ENCODE measurements at regions not wholly inside any gene's neighbourhood (a gene's known extent, or its start where the extent isn't known, plus 50 kb on each side); places are given as distances from the start of the nearest gene placed in this dataset.

DNA sequence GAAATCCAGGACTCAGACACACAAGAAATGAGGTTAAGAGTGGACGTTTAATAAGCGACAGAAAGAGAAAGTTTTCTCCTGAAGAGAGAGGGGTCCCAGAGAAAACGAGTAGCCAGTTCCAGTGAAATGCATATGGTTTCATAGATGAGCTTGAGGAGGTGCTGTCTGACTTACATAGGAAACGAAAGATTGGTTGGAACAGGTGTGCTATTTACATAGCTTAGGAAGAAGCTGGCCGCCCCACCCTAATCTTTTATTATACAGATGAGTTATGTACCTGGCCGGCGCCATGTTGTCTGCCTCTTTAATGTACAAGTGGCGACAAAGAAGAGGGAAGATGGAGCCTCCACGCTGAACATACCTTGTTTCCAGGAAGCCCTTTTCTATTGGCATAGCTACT lies 223.0 kb downstream of the SLC6A15 start:
- DNase-seq (ENCODE audit: low read depth in 1 of 2, low spot score in 1 of 2) = no peak

DNA sequence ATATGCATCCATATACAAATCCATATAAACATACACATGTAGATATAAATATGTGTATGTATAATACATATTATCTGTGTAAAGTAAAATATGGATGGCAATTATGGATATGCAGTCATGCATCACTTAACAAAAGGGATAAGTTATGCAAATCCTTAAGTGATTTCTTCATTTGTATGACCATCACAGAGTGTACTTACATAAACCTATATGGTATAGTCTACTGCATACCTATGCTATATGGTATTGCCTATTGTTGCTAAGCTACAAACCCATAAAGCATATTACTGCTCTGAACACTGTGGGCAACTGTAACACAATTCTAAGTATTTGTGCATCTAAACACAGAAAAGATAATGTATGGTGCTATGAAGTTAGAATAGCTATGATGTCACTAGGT lies 227.2 kb downstream of the SLC6A15 start:
- DNase-seq (ENCODE audit: low read depth in 1 of 2, low spot score in 1 of 2) = no peak

GRCh38 chr12:84676787-84677186 lies 235.8 kb downstream of the SLC6A15 start:
- no peak for DNase-seq (ENCODE audit: low read depth in 1 of 2, low spot score in 1 of 2)

DNA sequence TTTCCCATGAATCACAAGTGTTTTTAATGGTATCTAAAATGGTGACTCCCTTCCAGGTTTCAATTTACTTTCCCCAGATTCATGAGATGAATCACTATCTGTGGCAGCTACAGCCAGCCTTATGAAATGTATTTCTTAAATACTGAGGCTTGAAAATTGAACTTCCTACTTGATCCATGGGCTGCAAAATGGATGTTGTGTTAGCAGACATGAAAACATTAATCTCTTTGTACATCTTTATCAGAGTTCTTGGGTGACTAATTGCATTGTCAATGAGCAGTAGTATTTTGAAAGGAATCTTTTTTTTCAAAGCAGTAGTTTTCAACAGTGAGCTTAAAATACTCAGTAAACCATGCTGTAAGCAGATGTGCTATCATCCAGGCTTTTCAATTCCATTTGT lies 250.8 kb downstream of the SLC6A15 start:
- no peak for DNase-seq (ENCODE audit: low read depth in 1 of 2, low spot score in 1 of 2)

DNA sequence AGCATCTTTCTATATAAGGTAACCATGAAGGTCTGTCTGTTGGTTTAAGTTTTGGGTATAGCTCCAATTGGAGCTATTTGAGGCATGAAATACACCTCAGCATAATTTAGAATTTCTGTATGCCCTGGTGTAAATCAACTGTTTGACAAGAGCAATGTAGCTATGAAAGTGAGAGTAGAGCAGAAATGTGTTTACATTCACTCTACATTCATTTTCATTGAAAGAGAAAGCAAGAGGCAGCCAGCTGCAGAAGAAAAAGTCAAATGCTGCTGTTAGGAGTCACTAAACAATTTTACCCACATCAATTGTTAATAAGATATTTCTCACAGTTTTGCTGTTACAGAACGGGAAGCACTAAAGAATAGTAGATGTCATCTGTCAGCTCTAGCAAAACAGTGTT lies 252.5 kb downstream of the SLC6A15 start:
- DNase-seq (ENCODE audit: low read depth in 1 of 2, low spot score in 1 of 2) = no peak

- no peak for DNase-seq (ENCODE audit: low read depth in 1 of 2, low spot score in 1 of 2)
Measured at GRCh38 chr12:84658877-84659276, 253.7 kb downstream of the SLC6A15 start.

- DNase-seq (ENCODE audit: low read depth in 1 of 2, low spot score in 1 of 2) = no peak
Measured at GRCh38 chr12:84656705-84657104, 255.9 kb downstream of the SLC6A15 start.

DNA sequence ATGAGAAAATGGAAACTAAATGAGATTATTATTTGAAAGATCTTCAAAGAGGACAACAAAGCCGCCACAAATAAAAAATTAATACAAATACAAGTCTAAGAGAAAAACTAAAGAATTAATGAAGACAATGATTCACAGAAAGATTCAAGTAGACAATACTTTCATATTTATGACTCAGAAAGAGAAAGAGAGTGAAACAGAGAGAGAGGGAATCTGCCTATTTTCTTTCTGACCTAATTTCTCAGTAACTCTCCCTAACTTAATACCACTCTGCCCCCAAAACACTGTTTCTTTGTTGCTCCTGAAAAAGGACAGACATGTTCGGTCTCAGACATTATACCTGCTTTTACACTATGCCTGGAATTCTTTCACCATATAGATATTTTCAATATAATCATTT lies 259.1 kb downstream of the SLC6A15 start:
- no peak for DNase-seq (ENCODE audit: low read depth in 1 of 2, low spot score in 1 of 2)

GRCh38 chr12:84648425-84648824 lies 264.2 kb downstream of the SLC6A15 start:
- no peak for DNase-seq (ENCODE audit: low read depth in 1 of 2, low spot score in 1 of 2)

GRCh38 chr12:84644908-84645307 lies 267.7 kb downstream of the SLC6A15 start:
- DNase-seq (ENCODE audit: low read depth in 1 of 2, low spot score in 1 of 2) = no peak

- no peak for DNase-seq (ENCODE audit: low read depth in 1 of 2, low spot score in 1 of 2)
Measured at GRCh38 chr12:84643993-84644392, 268.6 kb downstream of the SLC6A15 start.

DNA sequence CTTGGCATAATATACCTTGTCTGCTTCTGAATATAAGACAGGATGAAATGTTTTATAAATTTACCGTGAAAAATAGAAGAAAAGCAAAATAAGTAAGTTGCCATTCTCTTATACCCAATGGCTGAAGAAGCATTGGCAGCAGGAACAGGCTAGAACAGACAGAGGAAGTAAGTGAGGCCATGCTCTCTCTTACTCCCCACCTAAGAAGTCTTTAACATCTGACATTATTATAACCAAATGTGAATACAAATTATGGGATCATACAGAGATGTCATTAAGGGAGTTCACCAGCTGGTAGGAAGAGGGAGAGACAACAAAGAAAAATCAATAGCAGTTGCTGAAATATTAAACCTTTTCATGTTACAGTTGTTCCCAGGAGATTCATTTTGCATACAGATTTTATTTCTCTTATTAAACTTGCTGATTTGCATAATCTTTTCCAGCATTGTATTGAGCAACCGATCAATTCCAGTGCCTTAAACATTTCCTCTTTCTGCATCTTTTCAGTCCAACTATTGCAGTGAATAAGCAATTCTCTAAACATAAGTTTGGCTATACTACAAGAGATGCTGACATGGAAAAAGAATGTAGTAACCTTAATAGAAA lies 270.6 kb downstream of the SLC6A15 start:
- DNase-seq (ENCODE audit: low read depth in 1 of 2, low spot score in 1 of 2) = no peak

GRCh38 chr12:84638811-84639368 lies 273.7 kb downstream of the SLC6A15 start:
- no peak for DNase-seq (ENCODE audit: low read depth in 1 of 2, low spot score in 1 of 2)

GRCh38 chr12:84637926-84638325 lies 274.7 kb downstream of the SLC6A15 start:
- no peak for DNase-seq (ENCODE audit: low read depth in 1 of 2, low spot score in 1 of 2)

DNA sequence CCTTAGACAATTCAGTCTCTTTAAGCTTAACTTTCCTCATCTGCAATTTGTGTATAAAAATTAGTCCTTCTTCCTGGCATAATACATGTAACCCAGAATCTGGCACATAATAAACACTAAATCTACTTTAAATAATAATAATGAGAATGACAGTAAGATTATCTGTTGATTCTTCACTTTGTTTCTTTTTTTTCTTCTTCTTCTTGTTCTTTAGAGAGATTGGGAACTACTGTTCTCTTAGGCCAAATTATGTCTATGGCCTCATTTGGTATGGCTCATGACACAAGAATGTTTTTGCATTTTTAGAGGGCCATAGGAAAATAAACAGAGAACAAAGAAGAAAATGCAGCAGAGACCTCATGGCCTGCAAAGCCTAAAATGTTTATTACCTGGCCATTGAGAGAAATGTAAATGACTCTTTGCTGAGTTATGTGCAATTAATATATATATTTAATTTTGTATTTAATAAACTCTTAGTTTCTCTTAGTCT lies 275.8 kb downstream of the SLC6A15 start:
- no peak for DNase-seq (ENCODE audit: low read depth in 1 of 2, low spot score in 1 of 2)

DNA sequence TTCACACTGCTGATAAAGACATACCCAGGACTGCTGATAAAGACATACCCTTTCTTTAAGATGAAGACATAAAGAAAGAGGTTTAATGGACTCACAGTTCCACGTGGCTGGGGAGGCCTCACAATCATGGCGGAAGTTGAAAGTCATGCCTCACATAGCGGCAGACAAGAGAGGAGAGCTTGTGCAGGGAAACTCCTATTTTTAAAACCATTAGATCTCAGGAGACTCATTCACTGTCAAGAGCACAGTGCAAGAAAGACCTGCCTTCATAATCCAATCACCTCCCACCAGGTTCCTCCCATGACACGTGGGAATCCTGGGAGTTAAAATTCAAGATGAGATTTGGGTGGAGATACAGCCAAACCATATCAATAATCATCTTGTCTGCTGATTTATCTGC lies 278.1 kb downstream of the SLC6A15 start:
- no peak for DNase-seq (ENCODE audit: low read depth in 1 of 2, low spot score in 1 of 2)

GRCh38 chr12:84632556-84632955 lies 280.0 kb downstream of the SLC6A15 start:
- no peak for DNase-seq (ENCODE audit: low read depth in 1 of 2, low spot score in 1 of 2)

DNA sequence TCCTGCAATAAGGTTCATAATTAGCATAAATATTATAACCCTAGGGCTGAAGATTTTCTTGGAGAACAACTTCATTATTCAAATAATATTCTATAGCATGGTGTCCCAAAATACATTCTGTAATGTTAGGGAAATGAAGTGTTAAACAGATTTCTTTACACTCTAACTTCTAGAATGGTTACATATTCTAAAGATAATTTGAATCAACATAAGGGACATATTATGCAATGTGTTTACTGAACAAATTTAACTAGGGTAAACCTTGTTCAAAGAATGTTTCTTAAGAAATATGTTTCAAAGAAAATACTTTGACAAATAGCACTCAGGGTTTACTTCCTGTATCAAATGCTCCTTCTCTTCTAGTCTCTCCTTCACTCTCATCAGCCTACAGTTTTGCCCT lies 281.6 kb downstream of the SLC6A15 start:
- no peak for DNase-seq (ENCODE audit: low read depth in 1 of 2, low spot score in 1 of 2)

- no peak for DNase-seq (ENCODE audit: low read depth in 1 of 2, low spot score in 1 of 2)
Measured at GRCh38 chr12:84627593-84627992, 285.0 kb downstream of the SLC6A15 start.

DNA sequence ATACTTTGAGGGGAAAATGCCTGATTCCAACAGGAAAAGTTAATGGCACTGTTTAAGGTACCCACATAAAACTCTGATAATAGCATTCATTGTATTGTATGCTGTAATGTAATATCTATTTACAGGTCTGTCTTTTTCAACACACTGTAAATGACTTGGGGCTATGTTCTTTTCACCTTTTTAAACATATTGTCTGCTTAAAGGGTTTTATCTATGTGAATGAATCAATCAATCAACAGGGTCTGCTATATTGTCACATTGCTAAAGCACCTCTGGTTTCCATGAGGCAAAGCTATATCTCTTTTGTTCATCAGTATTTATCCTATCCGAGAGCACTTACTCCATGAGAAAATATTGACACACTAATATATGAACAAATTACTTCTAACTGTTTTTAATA lies 288.0 kb downstream of the SLC6A15 start:
- DNase-seq (ENCODE audit: low read depth in 1 of 2, low spot score in 1 of 2) = no peak

GRCh38 chr12:84619053-84619571 lies 293.5 kb downstream of the SLC6A15 start:
- no peak for DNase-seq (ENCODE audit: low read depth in 1 of 2, low spot score in 1 of 2)

- no peak for DNase-seq (ENCODE audit: low read depth in 1 of 2, low spot score in 1 of 2)
Measured at GRCh38 chr12:84607170-84607819, 305.3 kb downstream of the SLC6A15 start.

DNA sequence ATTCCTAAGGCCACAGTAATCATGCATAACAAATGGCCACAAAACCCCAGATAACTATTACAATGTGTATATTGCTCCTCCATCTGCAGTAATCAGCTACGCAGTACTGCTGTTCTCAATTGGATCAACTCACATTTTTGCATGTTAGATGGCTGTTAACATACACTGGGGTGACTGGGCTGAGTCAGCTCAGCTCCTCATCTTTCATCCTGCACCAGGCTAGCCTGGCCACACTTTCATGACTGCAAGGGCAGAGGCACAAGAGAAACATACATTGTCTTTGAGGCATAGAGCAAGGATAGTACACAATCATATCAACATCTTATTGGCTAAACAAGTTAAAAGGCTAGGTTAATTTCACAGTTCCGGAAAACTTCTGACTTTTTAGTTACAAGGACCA lies 306.6 kb downstream of the SLC6A15 start:
- DNase-seq (ENCODE audit: low read depth in 1 of 2, low spot score in 1 of 2) = no peak
